ENCODE measurements at regions not wholly inside any gene's neighbourhood (a gene's known extent, or its start where the extent isn't known, plus 50 kb on each side); places are given as distances from the start of the nearest gene placed in this dataset.

DNA sequence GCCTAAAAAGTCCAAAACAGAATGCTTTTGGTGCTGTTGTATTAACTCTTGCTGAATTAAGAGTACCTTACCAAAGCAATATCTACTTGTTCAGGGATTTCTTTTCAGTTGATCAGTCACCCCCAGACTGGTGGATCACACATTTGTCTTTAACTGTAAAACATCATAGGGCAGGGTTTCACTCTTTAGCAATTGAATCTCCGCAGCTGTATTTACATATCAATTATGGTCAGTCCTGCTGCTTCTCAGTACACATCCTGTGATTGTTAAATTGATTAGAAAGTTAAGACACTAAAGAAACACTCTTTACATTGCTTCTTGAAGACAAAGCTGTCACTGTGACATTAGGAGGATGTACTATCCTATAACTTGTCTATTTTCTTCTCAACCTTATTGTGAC, 277.1 kb upstream of the ADGRL3 start:
- Histone ChIP-seq H3K4me3 (ENCODE audit: insufficient read depth, low read length) (no peak overlapping the region), H3K27ac (ENCODE audit: low read depth, low read length) (no peak overlapping the region), H2AFZ (ENCODE audit: low read length) (no peak overlapping the region), H3K4me1 (ENCODE audit: insufficient read depth, low read length) (no peaks in the 10 kb centered on the region), H3K27me3 (ENCODE audit: insufficient read depth, low read length) (no peaks in the 10 kb centered on the region), H3K9me3 (ENCODE audit: low read depth, low read length) (no peaks in the 10 kb centered on the region), H3K4me2 (ENCODE audit: insufficient read depth, low read length) (no peak overlapping the region), H3K79me2 (ENCODE audit: insufficient read depth, low read length) (no peaks in the 10 kb centered on the region), H3K36me3 (ENCODE audit: insufficient read depth, low read length) (no peaks in the 10 kb centered on the region), H4K20me1 (ENCODE audit: insufficient read depth, low read length) (no peaks in the 10 kb centered on the region)
- DNase-seq (ENCODE audit: insufficient read length, low spot score, missing footprints) = no peak
- TF ChIP-seq, protein P1, sequence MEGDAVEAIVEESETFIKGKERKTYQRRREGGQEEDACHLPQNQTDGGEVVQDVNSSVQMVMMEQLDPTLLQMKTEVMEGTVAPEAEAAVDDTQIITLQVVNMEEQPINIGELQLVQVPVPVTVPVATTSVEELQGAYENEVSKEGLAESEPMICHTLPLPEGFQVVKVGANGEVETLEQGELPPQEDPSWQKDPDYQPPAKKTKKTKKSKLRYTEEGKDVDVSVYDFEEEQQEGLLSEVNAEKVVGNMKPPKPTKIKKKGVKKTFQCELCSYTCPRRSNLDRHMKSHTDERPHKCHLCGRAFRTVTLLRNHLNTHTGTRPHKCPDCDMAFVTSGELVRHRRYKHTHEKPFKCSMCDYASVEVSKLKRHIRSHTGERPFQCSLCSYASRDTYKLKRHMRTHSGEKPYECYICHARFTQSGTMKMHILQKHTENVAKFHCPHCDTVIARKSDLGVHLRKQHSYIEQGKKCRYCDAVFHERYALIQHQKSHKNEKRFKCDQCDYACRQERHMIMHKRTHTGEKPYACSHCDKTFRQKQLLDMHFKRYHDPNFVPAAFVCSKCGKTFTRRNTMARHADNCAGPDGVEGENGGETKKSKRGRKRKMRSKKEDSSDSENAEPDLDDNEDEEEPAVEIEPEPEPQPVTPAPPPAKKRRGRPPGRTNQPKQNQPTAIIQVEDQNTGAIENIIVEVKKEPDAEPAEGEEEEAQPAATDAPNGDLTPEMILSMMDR (IDR thresholded peaks at IDR 0.05; ENCODE audit: extremely low read depth, low read depth, low read length) = no peak

DNA sequence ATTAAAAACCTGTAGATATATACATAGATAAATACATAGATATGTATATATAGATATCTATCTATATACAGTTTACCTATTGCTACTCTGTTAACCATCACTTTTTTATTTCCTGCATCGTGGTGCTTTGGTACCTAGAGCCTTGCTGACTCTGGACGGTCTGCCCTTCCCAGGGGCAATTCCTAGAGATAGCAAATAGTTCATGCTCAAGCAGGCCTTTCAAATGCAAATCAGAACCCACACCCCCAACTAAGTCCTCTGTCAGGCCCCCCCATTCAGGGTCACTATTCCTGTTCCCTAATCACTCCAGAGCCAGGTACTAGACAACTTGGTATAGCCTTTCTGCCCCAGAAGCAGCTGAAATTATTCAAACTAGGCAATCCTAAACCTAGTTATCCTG, 273.5 kb upstream of the ADGRL3 start:
- TF ChIP-seq, protein P1 (IDR thresholded peaks at IDR 0.05; ENCODE audit: extremely low read depth, low read depth, low read length) = no peak
- DNase-seq (ENCODE audit: insufficient read length, low spot score, missing footprints) = no peak
- Histone ChIP-seq H3K9me3 (ENCODE audit: low read depth, low read length) (no peaks in the 10 kb centered on the region), H2AFZ (ENCODE audit: low read length) (no peak overlapping the region), H3K36me3 (ENCODE audit: insufficient read depth, low read length) (no peaks in the 10 kb centered on the region), H3K27ac (ENCODE audit: low read depth, low read length) (no peak overlapping the region), H3K4me2 (ENCODE audit: insufficient read depth, low read length) (no peak overlapping the region), H4K20me1 (ENCODE audit: insufficient read depth, low read length) (no peaks in the 10 kb centered on the region), H3K4me3 (ENCODE audit: insufficient read depth, low read length) (no peak overlapping the region), H3K79me2 (ENCODE audit: insufficient read depth, low read length) (no peaks in the 10 kb centered on the region), H3K27me3 (ENCODE audit: insufficient read depth, low read length) (no peaks in the 10 kb centered on the region), H3K4me1 (ENCODE audit: insufficient read depth, low read length) (no peaks in the 10 kb centered on the region)

DNA sequence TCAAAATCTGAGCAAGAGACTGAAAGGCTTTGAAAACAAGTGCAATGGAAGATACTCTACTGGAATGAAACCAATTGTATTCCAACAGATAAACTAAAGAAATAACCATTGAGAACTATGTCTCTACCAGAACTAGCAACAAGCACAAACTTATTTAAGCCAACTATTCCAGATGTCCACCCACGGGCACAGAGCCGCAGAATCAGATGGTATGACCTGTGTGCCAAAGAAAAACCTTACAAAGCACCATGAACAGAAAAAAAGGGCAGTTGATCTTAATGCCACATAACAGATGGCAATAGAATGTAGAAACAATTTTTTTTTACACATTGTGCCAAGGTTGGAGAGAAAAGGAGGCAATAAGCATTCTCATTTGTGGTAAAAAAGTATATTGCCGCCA, 269.3 kb upstream of the ADGRL3 start:
- Histone ChIP-seq H3K4me2 (ENCODE audit: insufficient read depth, low read length) (no peak overlapping the region), H3K27me3 (ENCODE audit: insufficient read depth, low read length) (no peaks in the 10 kb centered on the region), H3K4me3 (ENCODE audit: insufficient read depth, low read length) (no peak overlapping the region), H4K20me1 (ENCODE audit: insufficient read depth, low read length) (no peaks in the 10 kb centered on the region), H3K79me2 (ENCODE audit: insufficient read depth, low read length) (no peaks in the 10 kb centered on the region), H3K27ac (ENCODE audit: low read depth, low read length) (no peak overlapping the region), H2AFZ (ENCODE audit: low read length) (no peak overlapping the region), H3K36me3 (ENCODE audit: insufficient read depth, low read length) (no peaks in the 10 kb centered on the region), H3K4me1 (ENCODE audit: insufficient read depth, low read length) (no peaks in the 10 kb centered on the region), H3K9me3 (ENCODE audit: low read depth, low read length) (no peaks in the 10 kb centered on the region)
- DNase-seq (ENCODE audit: insufficient read length, low spot score, missing footprints) = no peak
- TF ChIP-seq, protein P1 (IDR thresholded peaks at IDR 0.05; ENCODE audit: extremely low read depth, low read depth, low read length) = no peak

DNA sequence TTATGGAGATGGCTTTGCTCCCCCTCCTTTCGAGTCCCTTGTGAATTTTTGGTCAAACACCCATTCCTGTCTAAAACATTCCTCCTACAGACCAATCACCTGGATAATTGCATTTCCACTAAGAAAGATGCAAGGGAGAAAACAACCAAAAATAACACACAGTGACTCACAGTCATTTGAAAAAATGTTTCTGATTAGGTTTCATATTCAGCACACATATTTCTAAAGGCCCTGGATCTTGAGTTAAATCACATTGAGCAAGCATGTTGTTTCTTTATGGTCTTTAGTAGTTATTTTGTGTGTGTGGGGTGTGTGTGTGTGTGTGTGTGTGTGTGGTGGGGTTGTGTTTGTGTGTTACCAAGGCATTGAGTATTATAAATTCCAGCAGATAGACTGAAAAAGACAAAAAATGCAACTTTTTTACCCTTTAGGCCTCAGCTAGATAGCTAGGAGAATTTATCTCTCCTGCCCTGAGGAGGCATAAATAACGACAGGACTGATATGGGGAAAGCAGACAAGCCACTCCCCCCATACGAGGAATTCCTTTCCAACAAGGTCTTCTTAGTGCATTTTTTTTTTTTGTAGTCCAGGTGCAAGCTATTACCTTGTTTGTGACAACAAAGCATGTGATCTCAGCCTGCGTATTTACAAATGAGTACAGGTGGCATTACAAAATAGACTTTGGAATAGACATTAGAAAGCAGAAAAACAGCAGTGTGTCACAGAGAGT, 265.4 kb upstream of the ADGRL3 start:
- Histone ChIP-seq H2AFZ (ENCODE audit: low read length) (no peak overlapping the region), H3K27me3 (ENCODE audit: insufficient read depth, low read length) (no peaks in the 10 kb centered on the region), H3K4me2 (ENCODE audit: insufficient read depth, low read length) (no peak overlapping the region), H3K27ac (ENCODE audit: low read depth, low read length) (no peak overlapping the region), H4K20me1 (ENCODE audit: insufficient read depth, low read length) (no peaks in the 10 kb centered on the region), H3K4me1 (ENCODE audit: insufficient read depth, low read length) (no peaks in the 10 kb centered on the region), H3K4me3 (ENCODE audit: insufficient read depth, low read length) (no peak overlapping the region), H3K9me3 (ENCODE audit: low read depth, low read length) (no peaks in the 10 kb centered on the region), H3K79me2 (ENCODE audit: insufficient read depth, low read length) (no peaks in the 10 kb centered on the region), H3K36me3 (ENCODE audit: insufficient read depth, low read length) (no peaks in the 10 kb centered on the region)
- TF ChIP-seq, protein P1 (IDR thresholded peaks at IDR 0.05; ENCODE audit: extremely low read depth, low read depth, low read length) = no peak
- DNase-seq (ENCODE audit: insufficient read length, low spot score, missing footprints) = no peak

All from osteoblast (primary cell).